ENCODE measurements at regions not wholly inside any gene's neighbourhood (a gene's known extent, or its start where the extent isn't known, plus 50 kb on each side); places are given as distances from the start of the nearest gene placed in this dataset.

- no peak for TF ChIP-seq CTCF (IDR thresholded peaks at IDR 0.05)
- TF ChIP-seq POLR2AphosphoS5 (IDR thresholded peaks at IDR 0.05), result no peak
Measured at GRCh38 chr2:200732866-200733265, 78.8 kb upstream of the BZW1 start.

Measured in esophagus muscularis mucosa (tissue), 3 donors.